ENCODE measurements at regions not wholly inside any gene's neighbourhood (a gene's known extent, or its start where the extent isn't known, plus 50 kb on each side); places are given as distances from the start of the nearest gene placed in this dataset.
"Not testable (repeated sequence)": the region's sequence is repeated elsewhere in the genome, so short reads cannot be mapped to it uniquely, and the experiment has no call there.

DNA sequence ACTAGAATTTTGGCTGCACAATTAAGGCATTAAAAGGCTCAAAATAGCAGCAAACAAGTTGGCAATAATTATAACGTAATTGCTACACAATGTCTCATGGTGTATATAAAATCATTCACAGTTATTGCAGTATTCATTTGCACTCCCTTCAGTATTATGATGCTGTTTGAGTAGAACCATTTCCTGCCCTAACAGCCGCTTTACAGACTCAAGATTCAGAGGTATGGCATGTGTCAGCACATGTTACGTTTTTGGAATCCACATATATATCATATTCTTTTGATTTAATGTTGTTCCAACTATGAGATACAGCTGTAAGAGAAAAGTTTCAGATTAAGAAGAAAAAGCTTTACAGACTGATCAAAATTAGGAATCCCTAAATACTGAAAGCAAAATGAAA lies 56.3 kb upstream of the NCKAP5 start:
- DNase-seq = no peak

DNA sequence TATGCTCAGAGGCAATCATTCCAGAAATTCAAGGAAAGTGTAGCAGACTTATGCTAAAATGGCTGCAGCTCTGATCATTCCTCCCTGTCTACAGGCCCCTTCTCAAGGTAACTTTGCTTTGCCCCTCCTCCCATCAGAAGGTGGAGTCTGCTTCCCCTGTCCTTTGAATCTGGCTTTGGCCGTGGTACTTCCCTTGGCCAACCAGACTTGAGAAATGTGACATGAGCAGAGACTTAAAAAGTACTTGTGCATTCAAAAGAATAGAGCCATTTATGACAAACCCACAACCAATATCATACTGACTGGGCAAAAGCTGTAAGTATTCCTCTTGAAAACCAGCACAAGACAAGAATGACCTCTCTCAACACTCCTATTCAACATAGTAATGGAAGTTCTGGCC lies 59.5 kb upstream of the NCKAP5 start:
- DNase-seq = no peak

DNA sequence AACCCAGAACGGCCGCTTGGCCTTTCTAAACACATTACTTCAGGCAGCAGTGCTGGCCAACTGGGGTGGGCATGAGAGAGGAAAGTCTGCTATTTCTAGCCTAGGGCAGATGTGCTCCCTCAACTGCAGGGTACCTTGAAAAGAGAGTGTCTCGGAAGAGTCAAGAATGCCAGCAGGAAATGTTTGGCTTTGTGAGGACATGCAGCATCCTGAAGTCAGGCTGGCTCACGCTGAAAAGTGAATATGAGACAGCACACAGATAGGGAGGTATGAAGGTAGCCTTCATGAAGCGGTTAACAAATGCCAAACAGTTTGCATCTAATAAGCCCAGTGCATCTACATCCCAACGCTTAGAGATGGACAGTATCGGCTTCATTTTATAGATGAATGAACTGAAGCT lies 65.0 kb upstream of the NCKAP5 start:
- DNase-seq = no peak

DNA sequence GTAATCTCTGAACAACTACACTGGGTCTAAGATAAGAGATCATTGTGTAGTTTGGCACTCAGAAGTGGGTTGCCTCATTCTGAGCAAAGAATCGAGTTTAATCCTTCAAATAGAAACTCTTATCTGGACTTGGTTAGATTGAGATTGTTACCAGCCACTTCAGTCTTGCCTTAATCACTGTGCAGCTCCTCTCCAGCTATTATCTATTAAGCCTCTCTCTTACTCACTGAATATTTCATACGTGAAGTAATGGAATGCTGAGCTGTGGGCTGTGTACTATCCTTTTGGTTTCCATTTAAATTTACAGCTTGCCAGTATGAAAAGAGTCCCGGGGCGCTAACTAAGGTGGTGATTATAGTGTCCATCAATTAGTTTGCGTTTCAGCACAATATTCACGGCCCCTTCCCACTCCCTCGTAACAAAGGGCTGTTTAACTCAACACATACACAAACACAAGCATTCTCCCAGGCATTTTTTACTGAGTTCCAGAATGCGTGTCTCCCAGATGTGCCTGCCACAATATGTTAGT lies 65.7 kb upstream of the NCKAP5 start:
- no peak for DNase-seq

DNA sequence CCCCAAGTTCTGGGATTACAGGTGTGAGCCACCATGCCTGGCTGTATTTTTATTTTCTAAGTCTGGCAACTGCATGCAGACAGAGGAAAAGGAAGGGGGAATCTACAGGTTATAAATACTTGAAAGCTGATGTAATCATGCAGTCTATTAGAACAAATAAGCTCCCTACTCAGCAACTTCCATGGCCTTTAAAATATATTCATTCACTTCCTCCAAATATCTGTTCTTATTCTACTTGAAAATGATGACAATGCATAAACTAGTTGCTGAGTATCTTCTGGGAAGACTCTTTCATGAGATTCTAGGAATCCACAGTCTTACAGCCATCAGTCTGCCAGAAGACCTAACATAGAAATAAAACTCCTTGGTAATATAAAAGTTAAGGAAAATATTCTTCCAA lies 66.9 kb upstream of the NCKAP5 start:
- DNase-seq = no peak

DNA sequence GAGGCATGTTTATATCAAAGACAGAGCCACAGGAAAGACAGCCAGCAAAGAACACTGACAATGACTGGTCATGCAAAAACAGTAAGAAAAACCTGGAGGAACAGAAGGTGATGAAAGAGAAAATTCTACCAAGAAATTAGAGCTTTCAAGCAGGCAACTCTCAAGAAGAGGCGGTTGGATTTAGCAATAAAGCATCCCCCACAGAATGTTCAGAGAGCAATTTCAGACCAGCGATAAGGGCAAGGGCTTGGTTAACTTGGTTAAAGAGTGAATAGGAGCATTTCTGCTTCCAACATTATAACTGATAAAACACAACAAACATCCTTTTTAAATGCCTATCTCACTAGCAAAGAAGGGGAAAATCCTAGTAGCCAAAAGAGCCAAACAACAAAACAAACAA lies 68.0 kb upstream of the NCKAP5 start:
- DNase-seq = no peak

DNA sequence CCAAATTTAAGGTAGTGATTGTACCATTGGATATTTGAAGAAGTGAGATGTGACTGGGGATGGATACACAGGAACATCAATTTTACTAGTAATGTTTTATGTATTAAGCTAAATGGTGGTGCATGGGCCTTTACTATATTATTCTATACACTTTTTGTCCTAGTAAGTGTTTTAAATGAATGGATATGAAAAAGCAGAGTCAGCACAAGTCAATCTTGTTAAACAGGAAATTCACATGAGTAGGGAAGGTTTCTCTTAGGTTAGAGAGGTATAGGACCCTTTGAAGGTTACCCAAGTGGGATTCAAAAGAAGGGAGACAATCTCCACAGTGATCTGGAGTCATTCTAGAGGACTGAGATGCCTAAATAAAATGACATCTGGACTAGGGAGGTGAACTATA lies 71.8 kb upstream of the NCKAP5 start:
- no peak for DNase-seq

DNA sequence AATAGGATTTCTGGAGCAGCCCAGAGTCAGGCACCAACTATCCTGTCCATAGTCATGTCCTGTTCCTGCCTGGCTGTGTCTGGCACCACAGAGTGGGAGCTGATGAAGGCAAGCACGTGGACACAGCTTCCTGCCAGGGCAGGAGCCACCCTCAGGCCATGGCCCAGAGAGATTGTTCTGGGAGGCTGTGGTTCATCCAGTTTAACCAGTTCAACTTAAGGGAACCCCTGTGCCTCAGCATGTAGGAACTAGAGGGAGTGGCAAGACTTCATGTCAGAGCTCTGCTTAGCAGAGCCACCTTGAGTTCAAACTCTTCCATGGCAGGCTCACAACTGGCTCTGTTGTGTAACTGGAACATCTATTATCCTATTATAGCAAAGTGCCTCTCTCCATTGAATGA lies 73.2 kb upstream of the NCKAP5 start:
- DNase-seq = no peak

DNA sequence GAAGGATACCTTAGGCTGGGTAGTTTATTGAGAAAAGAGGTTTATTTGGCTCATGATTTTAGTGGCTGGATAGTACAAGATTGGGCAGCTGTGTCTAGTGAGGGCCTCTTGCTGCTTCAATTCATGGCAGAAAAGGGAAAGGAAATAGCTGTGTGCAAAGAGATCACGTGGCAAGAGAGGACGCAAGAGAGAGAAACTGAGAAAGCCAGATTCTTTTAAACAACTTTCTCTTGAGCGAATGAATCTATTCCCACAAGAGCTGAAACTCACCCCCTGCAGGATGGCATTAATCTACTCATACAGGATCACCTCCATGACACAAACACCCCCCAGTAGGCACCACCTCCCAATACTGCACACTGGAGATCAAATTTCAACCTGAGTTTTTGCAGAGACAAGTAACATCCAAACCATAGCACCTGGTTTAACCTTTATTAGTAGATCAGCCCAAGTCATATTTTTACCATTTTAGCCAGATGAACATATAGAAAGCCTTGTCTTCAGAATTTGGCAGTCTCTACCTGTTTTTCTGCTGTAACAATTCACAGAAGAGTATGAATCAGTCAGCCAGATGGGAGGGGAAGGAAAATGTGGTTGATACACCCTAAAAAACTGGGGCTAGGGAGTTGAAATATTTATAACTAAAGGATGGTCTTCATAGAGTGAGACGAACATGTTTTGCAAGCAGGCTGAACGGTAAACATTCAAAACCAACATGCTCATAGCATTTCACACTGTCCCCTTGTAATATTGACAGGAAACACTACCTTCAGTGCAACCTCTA lies 73.9 kb upstream of the NCKAP5 start:
- no peak for DNase-seq

DNA sequence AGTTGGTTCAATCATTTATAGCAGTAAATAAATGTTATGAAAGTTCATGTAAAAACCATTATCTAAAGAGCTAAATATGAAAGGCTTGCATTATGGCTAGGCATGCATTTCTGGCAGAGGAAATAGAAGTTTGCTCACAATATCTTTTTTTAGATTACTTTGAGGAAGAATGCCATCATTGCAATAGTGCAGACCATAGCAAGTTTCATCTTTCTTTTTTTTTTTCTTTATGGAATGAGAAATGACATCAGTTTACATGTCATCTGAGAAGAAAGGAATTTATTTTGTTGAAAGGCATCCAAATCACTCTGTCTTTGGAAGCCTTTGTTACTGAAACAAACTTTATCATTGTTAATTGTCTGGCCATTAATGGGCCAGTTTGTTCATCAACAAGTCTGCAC lies 74.5 kb upstream of the NCKAP5 start:
- DNase-seq = no peak

DNA sequence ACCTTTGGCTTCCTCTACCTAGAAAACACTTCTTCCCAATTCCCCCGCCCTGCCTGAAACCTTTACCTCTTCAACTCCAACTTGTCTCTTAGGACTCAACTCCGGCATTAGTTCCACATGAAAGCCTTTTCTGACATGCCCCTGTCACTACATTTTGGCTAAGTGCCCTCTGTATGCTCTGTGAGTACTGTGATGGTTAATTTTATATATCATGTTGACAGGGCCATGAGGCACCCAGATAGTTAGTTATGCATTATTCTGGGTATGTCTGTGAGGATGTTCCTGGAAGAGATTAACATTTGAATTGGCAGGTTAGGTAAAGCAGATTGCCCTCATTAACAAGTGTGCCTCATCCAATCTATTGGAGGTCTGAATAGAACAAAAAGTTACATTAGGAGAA lies 75.6 kb upstream of the NCKAP5 start:
- DNase-seq = no peak

DNA sequence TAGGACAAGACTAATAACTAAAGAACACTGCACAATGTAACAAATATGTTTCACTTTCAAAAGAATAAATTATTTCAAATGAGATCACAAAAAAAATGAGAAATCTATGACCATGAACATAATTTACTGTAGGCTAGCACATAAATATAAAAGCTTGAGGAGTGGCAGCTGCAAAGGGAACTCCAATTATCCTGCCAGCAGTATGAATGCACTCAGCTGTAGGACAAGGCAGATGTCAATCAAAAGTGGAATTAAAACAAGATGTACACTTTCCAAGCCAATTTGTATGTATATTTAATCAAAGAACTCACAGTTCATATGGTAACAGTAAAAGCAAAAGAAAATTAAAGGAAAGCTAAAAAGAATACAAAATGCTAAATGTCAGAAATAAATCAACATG lies 76.6 kb upstream of the NCKAP5 start:
- no peak for DNase-seq

DNA sequence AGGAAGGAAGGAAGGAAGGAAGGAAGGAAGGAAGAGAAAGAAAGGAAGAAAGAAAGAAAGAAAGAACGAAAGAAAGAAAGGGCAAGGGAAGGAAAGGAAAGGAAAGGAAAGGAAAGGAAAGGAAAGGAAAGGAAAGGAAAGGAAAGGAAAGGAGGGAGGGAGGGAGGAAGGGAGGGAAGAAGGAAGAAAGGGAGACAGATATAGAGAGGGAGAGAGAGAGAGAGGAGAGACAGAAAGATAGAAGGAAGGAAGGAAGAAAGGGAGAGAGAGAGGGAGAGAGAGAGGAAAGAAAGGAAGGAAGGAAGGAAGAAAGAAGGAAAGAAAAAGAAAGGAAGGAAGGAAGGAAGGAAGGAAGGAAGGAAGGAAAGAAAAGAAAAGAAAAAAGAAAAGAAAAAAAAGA lies 79.1 kb upstream of the NCKAP5 start:
- not testable (repeated sequence) for DNase-seq

DNA sequence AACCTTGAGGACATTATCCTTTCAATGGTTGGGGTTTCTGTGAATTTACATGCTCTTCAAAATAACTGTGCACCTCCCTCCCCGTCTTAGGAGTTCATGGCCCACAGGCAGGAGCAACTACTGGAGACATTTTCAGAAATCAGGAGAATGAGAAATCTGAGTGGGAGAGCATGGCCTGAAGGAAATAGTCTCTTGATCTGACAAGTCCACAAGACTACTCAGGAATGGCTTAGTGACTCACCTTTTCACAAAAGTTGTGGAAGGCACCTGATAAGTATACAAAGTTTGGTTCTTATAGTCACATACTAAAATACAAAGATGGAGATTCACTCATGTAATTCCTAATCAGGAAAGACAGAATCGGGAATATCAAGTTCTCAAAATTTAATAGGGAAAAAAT lies 83.6 kb upstream of the NCKAP5 start:
- no peak for DNase-seq

DNA sequence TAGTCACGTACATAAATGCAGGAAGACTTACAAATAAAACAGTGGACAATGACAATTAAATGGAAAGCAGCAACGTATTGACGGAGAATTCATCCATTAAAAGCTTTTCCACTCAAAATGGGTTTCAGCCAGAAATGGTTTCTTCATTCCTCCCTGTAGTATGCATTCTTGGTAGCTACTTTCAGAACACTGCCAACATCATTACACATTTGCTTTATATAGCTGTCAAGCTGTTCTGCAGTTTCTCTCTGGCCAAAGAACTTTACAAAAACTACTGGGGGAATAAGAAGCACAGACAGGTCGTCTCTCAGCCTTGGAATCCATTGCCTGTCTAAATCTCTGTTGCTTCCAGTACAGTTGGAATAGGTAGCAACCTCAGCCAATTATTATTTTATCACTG lies 84.1 kb upstream of the NCKAP5 start:
- DNase-seq = no peak

DNA sequence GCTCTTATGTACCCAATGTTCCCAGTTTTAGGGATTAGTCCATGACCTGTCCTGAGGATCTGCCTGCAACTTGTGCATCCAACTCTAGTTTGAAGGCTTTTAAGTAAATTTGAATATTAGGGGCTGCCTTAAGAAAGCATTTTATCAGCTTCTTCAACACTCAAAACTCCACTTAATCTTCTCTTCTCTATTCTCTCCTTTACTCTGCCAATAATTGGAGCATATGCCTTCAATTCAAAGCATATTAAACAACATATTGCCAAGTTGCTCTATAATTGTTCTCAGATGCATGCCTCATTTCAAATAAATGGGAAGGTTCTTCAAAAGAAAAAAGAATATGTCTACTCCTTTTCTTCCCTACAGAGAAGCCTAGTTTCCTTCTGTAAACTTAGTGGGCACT lies 84.8 kb upstream of the NCKAP5 start:
- no peak for DNase-seq

DNA sequence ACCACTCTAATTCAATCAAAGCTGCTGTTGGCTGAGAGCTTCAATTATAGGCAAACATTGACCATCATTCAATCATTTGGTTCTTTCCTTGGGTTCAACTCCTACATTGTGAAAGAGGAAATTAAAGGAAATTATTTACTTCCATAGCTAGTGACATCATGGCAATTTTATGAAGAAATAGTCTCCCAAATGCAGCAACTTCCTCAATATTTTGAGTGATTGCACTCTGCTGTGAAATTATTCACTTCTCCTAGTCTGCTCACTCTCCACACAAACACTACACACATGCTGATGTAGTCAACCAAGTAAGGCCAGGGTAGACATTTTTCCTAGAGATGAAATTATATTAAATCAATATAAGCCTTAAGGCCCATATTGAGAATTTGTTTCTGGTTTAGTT lies 86.7 kb upstream of the NCKAP5 start:
- no peak for DNase-seq

DNA sequence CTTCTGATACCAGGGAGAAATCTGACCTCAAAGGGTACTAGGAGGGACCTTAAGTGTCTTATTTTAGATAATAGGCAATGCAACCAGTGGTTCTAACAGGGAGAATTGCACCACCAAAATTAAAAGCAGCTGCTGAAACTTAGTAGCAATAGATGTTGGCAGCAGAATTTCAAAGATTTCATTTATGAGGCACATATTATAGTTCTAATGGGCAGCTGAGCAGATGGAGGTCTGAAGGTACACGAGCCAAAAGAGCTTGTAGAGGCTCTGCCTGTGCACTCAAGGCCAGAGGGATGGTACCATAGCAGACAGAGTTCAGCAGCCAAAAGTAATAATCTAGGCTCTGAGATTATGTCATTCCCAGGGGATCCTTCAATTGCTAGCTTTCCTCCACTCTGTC lies 87.3 kb upstream of the NCKAP5 start:
- DNase-seq = no peak

DNA sequence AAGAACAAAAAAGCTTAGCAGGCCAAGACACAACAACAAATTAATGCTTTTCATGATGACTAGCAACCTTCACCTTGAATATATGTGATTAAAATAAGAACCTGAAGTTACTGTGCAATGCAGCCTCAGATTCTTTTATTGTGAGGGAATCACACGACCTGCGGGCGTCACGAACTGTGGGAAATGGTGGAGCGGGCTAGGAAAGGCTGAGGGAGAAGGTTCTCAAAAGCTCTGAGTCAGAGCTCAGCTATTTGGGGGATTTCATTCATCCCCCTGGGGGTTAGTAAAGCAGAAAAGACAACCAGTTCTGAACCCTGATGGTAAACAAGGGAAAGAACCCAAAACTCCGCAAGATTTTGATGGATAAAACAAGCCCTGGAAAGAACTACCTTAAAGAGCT lies 89.3 kb upstream of the NCKAP5 start:
- no peak for DNase-seq

DNA sequence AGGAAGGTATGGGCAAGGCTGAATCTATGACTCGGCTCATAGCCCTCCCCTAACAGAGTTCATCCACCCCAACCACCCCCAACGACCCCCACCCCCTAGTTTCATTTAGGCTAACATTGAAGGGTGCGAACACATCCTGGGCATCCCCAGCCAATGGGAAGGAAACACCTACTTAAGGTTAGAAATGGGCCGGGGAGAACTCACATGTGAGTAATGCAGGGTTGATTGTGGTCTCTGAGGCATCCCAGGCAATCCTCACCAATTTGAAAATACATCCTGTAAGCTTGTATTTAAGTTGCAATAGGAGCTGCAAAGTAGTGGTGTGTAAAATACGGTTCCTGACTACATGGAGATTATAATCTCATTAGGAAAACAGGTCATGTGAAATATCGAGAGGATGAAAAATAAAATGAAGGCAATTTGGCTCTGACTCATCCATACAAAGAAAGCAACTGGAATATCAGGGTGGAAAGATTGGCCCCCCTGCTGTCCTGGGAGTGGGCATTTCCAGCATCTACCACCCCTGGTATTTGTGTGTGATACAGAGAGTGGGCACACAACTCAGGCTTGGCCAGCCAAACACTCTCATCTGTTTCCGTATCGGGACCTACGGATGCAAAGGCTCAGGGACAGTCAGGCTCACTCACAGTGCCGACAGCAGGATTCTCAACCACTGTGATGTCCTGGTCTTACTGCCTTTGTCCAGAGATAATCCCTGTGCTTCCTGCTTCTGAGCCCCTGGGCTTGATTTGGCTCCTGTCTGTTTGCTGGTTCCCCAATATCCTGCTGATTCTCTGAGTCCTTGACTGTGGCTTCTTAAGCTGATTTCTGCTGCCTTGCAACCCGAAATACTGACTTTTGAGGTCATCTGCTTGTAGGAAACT lies 90.0 kb upstream of the NCKAP5 start:
- DNase-seq = no peak

DNA sequence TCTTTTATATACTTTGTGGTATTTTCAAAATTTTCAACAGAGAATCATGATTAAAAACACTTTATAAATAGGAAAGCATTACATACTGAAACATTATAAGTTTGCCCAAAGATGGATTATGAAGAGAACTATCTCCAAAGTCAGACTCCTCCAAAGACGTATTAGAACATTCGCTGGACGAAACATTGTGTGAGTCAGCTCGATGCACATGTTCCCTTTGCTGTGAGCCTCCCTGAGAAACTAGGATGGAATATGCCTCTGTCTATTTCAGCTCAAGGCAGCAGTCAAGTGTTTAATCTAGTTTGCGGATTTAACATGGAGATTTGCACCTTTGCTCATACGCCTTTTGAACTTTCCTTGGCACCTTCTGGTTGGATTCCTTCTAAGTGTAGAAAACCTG lies 92.2 kb upstream of the NCKAP5 start:
- no peak for DNase-seq

DNA sequence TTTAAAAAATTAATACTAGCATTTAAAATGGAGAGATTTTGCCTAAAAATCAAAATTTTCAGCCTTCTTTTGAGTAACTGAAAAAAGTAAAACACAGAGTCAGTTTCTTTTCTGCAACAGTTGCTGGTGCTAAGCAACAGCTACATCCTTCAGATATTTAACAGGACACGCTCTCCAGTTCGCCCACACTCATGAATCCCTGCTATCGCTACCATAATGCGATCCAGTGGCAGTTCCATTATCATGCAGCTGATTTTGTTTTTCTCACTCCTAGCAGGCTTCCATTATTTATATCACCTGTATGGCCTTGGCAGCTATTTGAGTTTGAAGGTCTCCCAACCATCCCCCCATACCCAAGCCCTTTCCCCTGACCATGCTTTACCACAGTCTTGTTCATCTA lies 93.1 kb upstream of the NCKAP5 start:
- DNase-seq = no peak

DNA sequence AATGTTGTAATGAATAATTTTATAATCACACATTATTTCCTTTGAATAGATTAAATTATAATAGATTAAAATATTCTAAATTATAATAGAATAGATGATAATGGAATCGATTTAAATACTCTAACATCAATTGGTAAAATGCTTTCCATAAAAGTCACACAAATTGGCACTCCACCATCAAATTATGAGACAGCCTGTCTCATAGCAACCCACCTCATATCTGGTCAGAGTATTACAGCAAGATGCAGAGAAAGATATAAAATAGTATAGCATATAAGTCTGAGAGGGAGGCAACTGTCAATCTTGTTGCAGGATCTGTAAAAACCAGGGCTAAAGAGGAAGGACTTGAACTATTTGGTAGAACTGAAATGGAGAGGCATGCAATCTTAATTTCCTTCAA lies 98.4 kb upstream of the NCKAP5 start:
- DNase-seq = no peak

DNA sequence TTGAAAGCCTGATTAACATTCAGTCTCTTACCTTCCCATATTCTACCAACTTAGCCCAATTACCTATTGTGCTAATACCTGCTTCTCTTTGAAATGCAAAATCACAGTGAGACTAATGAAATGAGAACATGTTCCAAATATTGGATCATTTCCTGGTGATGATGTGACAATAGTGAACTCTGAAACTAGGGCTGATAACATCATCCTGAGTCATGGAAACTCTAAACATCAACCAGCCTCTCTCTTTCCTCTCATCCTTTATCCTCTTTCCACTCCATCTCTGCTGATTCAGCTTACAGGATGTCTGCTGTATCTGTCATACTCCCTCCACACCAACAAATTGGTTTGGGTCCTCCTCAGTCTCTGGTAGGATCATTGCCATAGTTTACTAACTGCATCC lies 98.8 kb upstream of the NCKAP5 start:
- no peak for DNase-seq
